Naive thymus-derived CD4-positive, alpha-beta T cell (primary cell): ENCODE measurements at regions not wholly inside any gene's neighbourhood (a gene's known extent, or its start where the extent isn't known, plus 50 kb on each side); places are given as distances from the start of the nearest gene placed in this dataset.

ENCODE experiments used
- ATAC-seq: fragments of 150-1000 bp; cut with Tn5 transposase; 2 replicates; pipeline ENCODE4 v1.10.0; 2021; ENCODE audit warnings: mild to moderate bottlenecking, moderate library complexity
- CTCF ChIA-PET: fragments of 350-600 bp; sonication (Branson Sonifier 250); formaldehyde crosslinking; loops from one replicate; lab custom pipeline; 2021; ENCODE audit warnings: antibody characterized with exemption; lab: Charles Lee
- POLR2A ChIA-PET: fragments of 350-600 bp; sonication (Branson Sonifier 250); formaldehyde crosslinking; loops from one replicate; lab custom pipeline; 2021; ENCODE audit warnings: antibody characterized with exemption, inconsistent platforms; lab: Charles Lee
- DNase-seq, 9 donors: peaks; one replicate each; pipeline versions ENCODE4 v3.0.0 to v3.0.0-alpha.2; 2020 to 2022; ENCODE audit warnings: mixed read lengths in 1 of 9
- H3K27ac ChIP-seq: one replicate; pipeline ENCODE4 v1.7.0; 2013; ENCODE audit warnings: mild to moderate bottlenecking, low read depth, low read length, moderate library complexity
- H3K27me3 ChIP-seq, 2 donors: one replicate each; pipeline ENCODE4 v1.7.0; 2013; ENCODE audit warnings: low read length in 2 of 2, mild to moderate bottlenecking in 2 of 2, moderate library complexity in 2 of 2; ENCODE audit not compliant: control insufficient read depth in 2 of 2, insufficient read depth in 2 of 2
- H3K36me3 ChIP-seq, 3 experiments: 1 replicate in 2 of 3; 2 replicates in 1 of 3; pipeline ENCODE4 v1.7.0; 2013; ENCODE audit warnings: low read length in 3 of 3, mild to moderate bottlenecking in 3 of 3, moderate library complexity in 1 of 3; ENCODE audit not compliant: insufficient read depth in 3 of 3, control insufficient read depth in 2 of 3
- H3K4me1 ChIP-seq, 2 donors: one replicate each; pipeline ENCODE4 v1.7.0; 2013; ENCODE audit warnings: low read length in 2 of 2, mild to moderate bottlenecking in 2 of 2, moderate library complexity in 1 of 2; ENCODE audit not compliant: control insufficient read depth in 2 of 2, insufficient read depth in 2 of 2
- H3K4me3 ChIP-seq: 2 replicates; pipeline ENCODE4 v1.7.0; 2013; ENCODE audit warnings: mild to moderate bottlenecking, low read length
- H3K9me3 ChIP-seq, 3 experiments: 1 replicate in 2 of 3; 2 replicates in 1 of 3; pipeline ENCODE4 v1.7.0; 2013; ENCODE audit warnings: low read length in 3 of 3; ENCODE audit not compliant: control insufficient read depth in 2 of 3
- H3K27ac Mint-ChIP-seq, 9 donors: one replicate each; pipeline ENCODE4 v1.8.0; 2020 to 2022; ENCODE audit warnings: mixed read lengths in 9 of 9, mild to moderate bottlenecking in 8 of 9, moderate library complexity in 5 of 9, inconsistent platforms in 2 of 9
- H3K27me3 Mint-ChIP-seq, 5 donors: one replicate each; pipeline ENCODE4 v1.8.0; 2021 to 2022; ENCODE audit warnings: mixed read lengths in 5 of 5, mild to moderate bottlenecking in 1 of 5
- H3K36me3 Mint-ChIP-seq, 5 donors: one replicate each; pipeline ENCODE4 v1.8.0; 2020 to 2022; ENCODE audit warnings: mixed read lengths in 5 of 5, mild to moderate bottlenecking in 3 of 5, inconsistent platforms in 1 of 5
- H3K4me1 Mint-ChIP-seq, 7 donors: one replicate each; pipeline ENCODE4 v1.8.0; 2020 to 2022; ENCODE audit warnings: mixed read lengths in 7 of 7, mild to moderate bottlenecking in 3 of 7, inconsistent platforms in 1 of 7
- H3K4me3 Mint-ChIP-seq, 10 donors: one replicate each; pipeline ENCODE4 v1.8.0; 2020 to 2022; ENCODE audit warnings: mild to moderate bottlenecking in 10 of 10, mixed read lengths in 10 of 10, moderate library complexity in 6 of 10, inconsistent platforms in 2 of 10
- H3K9me3 Mint-ChIP-seq, 11 donors: one replicate each; pipeline ENCODE4 v1.8.0; 2020 to 2022; ENCODE audit warnings: mixed read lengths in 11 of 11, mild to moderate bottlenecking in 4 of 11, inconsistent platforms in 1 of 11, moderate library complexity in 1 of 11
- intact Hi-C, 2 donors: fragments of 100-400 bp; cut with micrococcal nuclease; formaldehyde crosslinking; loops; one replicate each; pipeline ENCODE4 v1.15.1; 2023

GRCh38 chr3:104604326-104605010, 762.2 kb upstream of the ALCAM start:
- CTCF ChIA-PET: no interaction called here
- H3K36me3 Mint-ChIP-seq: no peaks in the 10 kb centered on the region
- intact Hi-C loops: no loop called here
- no peaks in the 10 kb centered on the region for H3K9me3 Mint-ChIP-seq
- H3K4me3 Mint-ChIP-seq: no peak overlapping the region
- peaks cover 5 to 23% (median 16%) of the 10 kb centered on the region in 5 donors for H3K27me3 Mint-ChIP-seq
- H3K4me1 Mint-ChIP-seq: peaks cover 0 to 4% (median 0%) of the 10 kb centered on the region in 7 donors
- Histone ChIP-seq H3K27ac (no peak overlapping the region), H3K9me3 (no peaks in the 10 kb centered on the region), H3K27me3 (no peaks in the 10 kb centered on the region), H3K4me3 (no peak overlapping the region), H3K4me1 (no peaks in the 10 kb centered on the region), H3K36me3 (no peaks in the 10 kb centered on the region)
- ATAC-seq (no peak), DNase-seq (no peak)
- no peak overlapping the region for H3K27ac Mint-ChIP-seq
- POLR2A ChIA-PET: no interaction called here

DNA sequence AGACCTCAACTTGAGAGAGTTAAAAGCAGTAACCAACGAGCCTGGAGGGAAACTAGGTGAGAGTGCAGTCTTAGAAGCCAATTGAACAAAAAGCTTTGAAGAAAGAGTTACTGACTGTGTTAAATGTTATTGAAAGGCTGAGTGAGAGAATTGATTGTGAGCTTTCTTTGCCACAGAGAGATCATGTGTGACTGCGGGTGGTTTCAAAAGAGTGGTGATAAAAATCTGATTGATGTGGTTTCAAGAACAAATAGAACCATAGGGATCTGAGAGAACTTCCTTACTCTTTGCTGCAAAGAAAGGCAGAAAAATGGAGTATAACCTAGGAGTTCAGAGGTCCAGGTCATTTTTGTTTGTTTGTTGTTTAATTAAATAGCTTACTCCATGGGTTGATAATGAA, 759.9 kb upstream of the ALCAM start:
- ChIA-PET CTCF (interaction anchor here (1.3 kb wide), 1 partner anchor 10 kb away, joined by 4 read pairs; no protein-coding TSS in a partner anchor), POLR2A (no interaction called here)
- Histone ChIP-seq H3K4me1 (no peaks in the 10 kb centered on the region), H3K4me3 (no peak overlapping the region), H3K27ac (no peak overlapping the region), H3K27me3 (no peaks in the 10 kb centered on the region), H3K36me3 (no peaks in the 10 kb centered on the region), H3K9me3 (no peaks in the 10 kb centered on the region)
- Mint-ChIP-seq H3K4me1 (peaks cover 0 to 4% (median 0%) of the 10 kb centered on the region in 7 donors), H3K27ac (no peak overlapping the region), H3K9me3 (no peaks in the 10 kb centered on the region), H3K36me3 (no peaks in the 10 kb centered on the region), H3K4me3 (no peak overlapping the region), H3K27me3 (peaks cover 5 to 23% (median 13%) of the 10 kb centered on the region in 5 donors)
- intact Hi-C loops: no loop called here
- no peak for DNase-seq
- ATAC-seq: no peak

GRCh38 chr3:104610730-104611652, 755.7 kb upstream of the ALCAM start:
- H3K27ac ChIP-seq: no peak overlapping the region
- no peak overlapping the region for H3K27ac Mint-ChIP-seq
- ATAC-seq (no peak), DNase-seq (no peak)
- H3K4me3 Mint-ChIP-seq: no peak overlapping the region
- peaks cover 0 to 1% (median 0%) of the 10 kb centered on the region in 7 donors for H3K4me1 Mint-ChIP-seq
- POLR2A ChIA-PET: no interaction called here
- H3K27me3 Mint-ChIP-seq: peaks cover 0 to 13% (median 4%) of the 10 kb centered on the region in 5 donors
- H3K9me3 Mint-ChIP-seq: no peaks in the 10 kb centered on the region
- no peaks in the 10 kb centered on the region for H3K36me3 ChIP-seq
- no peak overlapping the region for H3K4me3 ChIP-seq
- no peaks in the 10 kb centered on the region for H3K27me3 ChIP-seq
- no peaks in the 10 kb centered on the region for H3K36me3 Mint-ChIP-seq
- CTCF ChIA-PET: no interaction called here
- no peaks in the 10 kb centered on the region for H3K9me3 ChIP-seq
- H3K4me1 ChIP-seq: no peaks in the 10 kb centered on the region
- intact Hi-C loops: no loop called here

- Mint-ChIP-seq H3K4me3 (no peak overlapping the region), H3K9me3 (no peaks in the 10 kb centered on the region), H3K36me3 (no peaks in the 10 kb centered on the region), H3K4me1 (no peaks in the 10 kb centered on the region), H3K27me3 (peaks cover 0 to 5% (median 3%) of the 10 kb centered on the region in 5 donors), H3K27ac (no peak overlapping the region)
- Histone ChIP-seq H3K27ac (no peak overlapping the region), H3K4me3 (no peak overlapping the region), H3K4me1 (no peaks in the 10 kb centered on the region), H3K36me3 (no peaks in the 10 kb centered on the region), H3K9me3 (no peaks in the 10 kb centered on the region), H3K27me3 (no peaks in the 10 kb centered on the region)
- ATAC-seq (no peak), DNase-seq (no peak)
- CTCF ChIA-PET: no interaction called here
- POLR2A ChIA-PET: no interaction called here
- intact Hi-C loops: no loop called here
Observed at GRCh38 chr3:104612218-104612617, 754.5 kb upstream of the ALCAM start.

- no peak overlapping the region for H3K27ac Mint-ChIP-seq
- ATAC-seq (no peak), DNase-seq (no peak)
- Histone ChIP-seq H3K36me3 (no peaks in the 10 kb centered on the region), H3K27ac (no peak overlapping the region), H3K4me1 (no peaks in the 10 kb centered on the region), H3K9me3 (no peaks in the 10 kb centered on the region), H3K27me3 (no peaks in the 10 kb centered on the region), H3K4me3 (no peak overlapping the region)
- no peak overlapping the region for H3K4me3 Mint-ChIP-seq
- CTCF ChIA-PET: no interaction called here
- H3K27me3 Mint-ChIP-seq: peaks cover 0 to 9% (median 2%) of the 10 kb centered on the region in 5 donors
- H3K36me3 Mint-ChIP-seq: no peaks in the 10 kb centered on the region
- intact Hi-C loops: no loop called here
- POLR2A ChIA-PET: no interaction called here
- H3K4me1 Mint-ChIP-seq: no peaks in the 10 kb centered on the region
- H3K9me3 Mint-ChIP-seq: no peaks in the 10 kb centered on the region
Observed at GRCh38 chr3:104614564-104614963, 752.1 kb upstream of the ALCAM start.

- Mint-ChIP-seq H3K27ac (no peak overlapping the region), H3K27me3 (peaks cover 0 to 4% (median 0%) of the 10 kb centered on the region in 5 donors), H3K9me3 (no peaks in the 10 kb centered on the region), H3K36me3 (no peaks in the 10 kb centered on the region), H3K4me3 (no peak overlapping the region), H3K4me1 (no peaks in the 10 kb centered on the region)
- H3K27me3 ChIP-seq: no peaks in the 10 kb centered on the region
- H3K27ac ChIP-seq: no peak overlapping the region
- no peak overlapping the region for H3K4me3 ChIP-seq
- POLR2A ChIA-PET: no interaction called here
- DNase-seq (peak in 2 of 9 donors; percentile 1 to 2), ATAC-seq (no peak)
- H3K9me3 ChIP-seq: no peaks in the 10 kb centered on the region
- H3K4me1 ChIP-seq: no peaks in the 10 kb centered on the region
- H3K36me3 ChIP-seq: no peaks in the 10 kb centered on the region
- intact Hi-C loops: loop anchor here (1.0 kb wide), 2 partner anchors 741 to 1981 kb away; no protein-coding TSS in a partner anchor
- CTCF ChIA-PET: no interaction called here
Observed at GRCh38 chr3:104628185-104628789, 738.4 kb upstream of the ALCAM start.
